ENCODE measurements at regions not wholly inside any gene's neighbourhood (a gene's known extent, or its start where the extent isn't known, plus 50 kb on each side); places are given as distances from the start of the nearest gene placed in this dataset.

- no peak overlapping the region for H3K4me3 ChIP-seq (ENCODE audit: low read depth, low read length)
Measured at GRCh38 chr1:199794105-199794863, 233.2 kb upstream of the NR5A2 start.

GRCh38 chr1:199799116-199799515 is 228.4 kb upstream of the NR5A2 start:
- H3K4me3 ChIP-seq (ENCODE audit: low read depth, low read length) = no peak overlapping the region
- TF ChIP-seq CTCF (IDR thresholded peaks at IDR 0.05; ENCODE audit: low read depth, low read length) = no peak

More at GRCh38 chr1:199794105-199794863, 233.2 kb upstream of the NR5A2 start:
- no peak for TF ChIP-seq CTCF (IDR thresholded peaks at IDR 0.05; ENCODE audit: low read depth, low read length)

- H3K4me3 ChIP-seq (ENCODE audit: low read depth, low read length) = no peak overlapping the region
- TF ChIP-seq CTCF (IDR thresholded peaks at IDR 0.05; ENCODE audit: low read depth, low read length) = no peak
Measured at GRCh38 chr1:199804526-199804925, 223.0 kb upstream of the NR5A2 start.

GRCh38 chr1:199808110-199808870 is 219.2 kb upstream of the NR5A2 start:
- H3K4me3 ChIP-seq (ENCODE audit: low read depth, low read length) = no peak overlapping the region
- TF ChIP-seq CTCF (IDR thresholded peaks at IDR 0.05; ENCODE audit: low read depth, low read length) = no peak

- TF ChIP-seq CTCF (IDR thresholded peaks at IDR 0.05; ENCODE audit: low read depth, low read length) = no peak
Measured at GRCh38 chr1:199809311-199809710, 218.2 kb upstream of the NR5A2 start.

GRCh38 chr1:199811163-199811562 is 216.3 kb upstream of the NR5A2 start:
- TF ChIP-seq CTCF (IDR thresholded peaks at IDR 0.05; ENCODE audit: low read depth, low read length) = no peak
- H3K4me3 ChIP-seq (ENCODE audit: low read depth, low read length) = no peak overlapping the region

More at GRCh38 chr1:199809311-199809710, 218.2 kb upstream of the NR5A2 start:
- H3K4me3 ChIP-seq (ENCODE audit: low read depth, low read length) = no peak overlapping the region

GRCh38 chr1:199813198-199813597 is 214.3 kb upstream of the NR5A2 start:
- no peak for TF ChIP-seq CTCF (IDR thresholded peaks at IDR 0.05; ENCODE audit: low read depth, low read length)
- H3K4me3 ChIP-seq (ENCODE audit: low read depth, low read length) = no peak overlapping the region
